ENCODE measurements at regions not wholly inside any gene's neighbourhood (a gene's known extent, or its start where the extent isn't known, plus 50 kb on each side); places are given as distances from the start of the nearest gene placed in this dataset.

- DNase-seq (ENCODE audit: low read depth), result no peak
These were observed 276.3 kb upstream of the GJB5 start for GRCh38 chr1:34478515-34479076.

- DNase-seq (ENCODE audit: low read depth), result no peak
These were observed 275.1 kb upstream of the GJB5 start for GRCh38 chr1:34479731-34480130.

- DNase-seq (ENCODE audit: low read depth), result no peak
These were observed 266.7 kb upstream of the GJB5 start for GRCh38 chr1:34488080-34488708.

GRCh38 chr1:34500451-34500850 lies 254.4 kb upstream of the GJB5 start:
- no peak for DNase-seq (ENCODE audit: low read depth)

GRCh38 chr1:34511802-34512201 lies 243.0 kb upstream of the GJB5 start:
- DNase-seq (ENCODE audit: low read depth), result no peak

- DNase-seq (ENCODE audit: low read depth), result no peak
These were observed 236.6 kb upstream of the GJB5 start for GRCh38 chr1:34518146-34518699.

- no peak for DNase-seq (ENCODE audit: low read depth)
These were observed 234.7 kb upstream of the GJB5 start for GRCh38 chr1:34520111-34520510.

- no peak for DNase-seq (ENCODE audit: low read depth)
These were observed 230.1 kb upstream of the GJB5 start for GRCh38 chr1:34524783-34525182.

GRCh38 chr1:34529935-34530859 lies 224.7 kb upstream of the GJB5 start:
- no peak for DNase-seq (ENCODE audit: low read depth)

- DNase-seq (ENCODE audit: low read depth), result no peak
These were observed 222.7 kb upstream of the GJB5 start for GRCh38 chr1:34532113-34532512.

GRCh38 chr1:34538481-34538880 lies 216.4 kb upstream of the GJB5 start:
- DNase-seq (ENCODE audit: low read depth), result no peak

GRCh38 chr1:34547046-34547674 lies 207.7 kb upstream of the GJB5 start:
- DNase-seq (ENCODE audit: low read depth), result no peak

- DNase-seq (ENCODE audit: low read depth), result no peak
These were observed 205.6 kb upstream of the GJB5 start for GRCh38 chr1:34549199-34549598.

- DNase-seq (ENCODE audit: low read depth), result no peak
These were observed 176.5 kb upstream of the GJB5 start for GRCh38 chr1:34578306-34578705.

- DNase-seq (ENCODE audit: low read depth), result no peak
These were observed 172.5 kb upstream of the GJB5 start for GRCh38 chr1:34582356-34582755.

- DNase-seq (ENCODE audit: low read depth), result no peak
These were observed 167.1 kb upstream of the GJB5 start for GRCh38 chr1:34587761-34588160.

- no peak for DNase-seq (ENCODE audit: low read depth)
These were observed 164.6 kb upstream of the GJB5 start for GRCh38 chr1:34590211-34590623.

GRCh38 chr1:34591751-34592629 lies 162.9 kb upstream of the GJB5 start:
- DNase-seq (ENCODE audit: low read depth), result no peak

GRCh38 chr1:34597877-34598514 lies 156.9 kb upstream of the GJB5 start:
- peak; percentile 2 for DNase-seq (ENCODE audit: low read depth)

- no peak for DNase-seq (ENCODE audit: low read depth)
These were observed 151.9 kb upstream of the GJB5 start for GRCh38 chr1:34602907-34603306.

GRCh38 chr1:34603594-34603993 lies 151.3 kb upstream of the GJB5 start:
- no peak for DNase-seq (ENCODE audit: low read depth)
